ENCODE measurements at regions not wholly inside any gene's neighbourhood (a gene's known extent, or its start where the extent isn't known, plus 50 kb on each side); places are given as distances from the start of the nearest gene placed in this dataset.
"Not testable (repeated sequence)": the region's sequence is repeated elsewhere in the genome, so short reads cannot be mapped to it uniquely, and the experiment has no call there.

GRCh38 chr1:200302192-200302920 lies 107.5 kb downstream of the ZNF281 start:
- Histone ChIP-seq H3K27me3 (ENCODE audit: control insufficient read depth in 1 of 2, insufficient read depth in 2 of 2, low read length in 2 of 2) (no peaks in the 10 kb centered on the region), H3K36me3 (ENCODE audit: control insufficient read depth in 2 of 2, insufficient read depth in 2 of 2, low read length in 2 of 2) (no peaks in the 10 kb centered on the region), H3K27ac (ENCODE audit: low read length) (peak overlapping the region; percentile 24), H3K4me1 (ENCODE audit: control insufficient read depth, insufficient read depth, low read length) (peaks cover 10% of the 10 kb centered on the region), H3K4me3 (ENCODE audit: low read length in 2 of 2) (peak overlapping the region; percentile 93 to 95), H3K9me3 (ENCODE audit: control insufficient read depth in 2 of 2, low read length in 2 of 2) (no peaks in the 10 kb centered on the region), H3K9ac (ENCODE audit: low read length in 2 of 2) (peak overlapping the region; percentile 65 to 74)

- no peaks in the 10 kb centered on the region for H3K9me3 ChIP-seq (ENCODE audit: control insufficient read depth in 2 of 2, low read length in 2 of 2)
- no peaks in the 10 kb centered on the region for H3K27me3 ChIP-seq (ENCODE audit: control insufficient read depth in 1 of 2, insufficient read depth in 2 of 2, low read length in 2 of 2)
- no peaks in the 10 kb centered on the region for H3K36me3 ChIP-seq (ENCODE audit: control insufficient read depth in 2 of 2, insufficient read depth in 2 of 2, low read length in 2 of 2)
- H3K4me1 ChIP-seq (ENCODE audit: control insufficient read depth, insufficient read depth, low read length) = peaks cover 10% of the 10 kb centered on the region
- no peak overlapping the region for H3K4me3 ChIP-seq (ENCODE audit: low read length in 2 of 2)
- H3K27ac ChIP-seq (ENCODE audit: low read length) = no peak overlapping the region
- H3K9ac ChIP-seq (ENCODE audit: low read length in 2 of 2) = peak overlapping the region in 1 of 2 donors; percentile 65
Observed at GRCh38 chr1:200301152-200301551, 108.7 kb downstream of the ZNF281 start.

GRCh38 chr1:200299571-200299970 lies 110.3 kb downstream of the ZNF281 start:
- Histone ChIP-seq H3K36me3 (ENCODE audit: control insufficient read depth in 2 of 2, insufficient read depth in 2 of 2, low read length in 2 of 2) (no peaks in the 10 kb centered on the region), H3K4me1 (ENCODE audit: control insufficient read depth, insufficient read depth, low read length) (peaks cover 10% of the 10 kb centered on the region), H3K9me3 (ENCODE audit: control insufficient read depth in 2 of 2, low read length in 2 of 2) (no peaks in the 10 kb centered on the region), H3K4me3 (ENCODE audit: low read length in 2 of 2) (no peak overlapping the region), H3K27me3 (ENCODE audit: control insufficient read depth in 1 of 2, insufficient read depth in 2 of 2, low read length in 2 of 2) (no peaks in the 10 kb centered on the region), H3K9ac (ENCODE audit: low read length in 2 of 2) (no peak overlapping the region), H3K27ac (ENCODE audit: low read length) (no peak overlapping the region)

DNA sequence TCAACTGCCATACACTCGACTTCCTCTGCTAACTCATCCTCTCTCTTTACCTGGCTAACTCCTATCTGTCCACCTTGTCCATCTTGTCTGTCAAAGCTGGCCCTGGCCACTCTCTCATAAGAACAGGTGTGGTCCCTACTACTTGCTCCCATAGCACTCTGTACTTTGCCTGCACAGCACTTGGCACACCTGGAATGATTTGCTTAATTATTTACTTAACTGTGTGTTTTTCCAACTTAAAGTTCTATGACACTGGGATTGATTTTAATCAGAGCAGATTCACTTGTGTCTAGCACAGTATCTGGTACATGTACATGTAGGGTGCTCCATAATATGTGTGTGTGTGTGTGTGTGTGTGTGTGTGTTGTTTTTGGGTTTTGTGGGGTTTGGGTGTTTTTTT lies 111.6 kb downstream of the ZNF281 start:
- Histone ChIP-seq H3K4me1 (ENCODE audit: control insufficient read depth, insufficient read depth, low read length) (peaks cover 7% of the 10 kb centered on the region), H3K9me3 (ENCODE audit: control insufficient read depth in 2 of 2, low read length in 2 of 2) (no peaks in the 10 kb centered on the region), H3K27ac (ENCODE audit: low read length) (no peak overlapping the region), H3K36me3 (ENCODE audit: control insufficient read depth in 2 of 2, insufficient read depth in 2 of 2, low read length in 2 of 2) (no peaks in the 10 kb centered on the region), H3K27me3 (ENCODE audit: control insufficient read depth in 1 of 2, insufficient read depth in 2 of 2, low read length in 2 of 2) (no peaks in the 10 kb centered on the region), H3K4me3 (ENCODE audit: low read length in 2 of 2) (no peak overlapping the region), H3K9ac (ENCODE audit: low read length in 2 of 2) (no peak overlapping the region)

DNA sequence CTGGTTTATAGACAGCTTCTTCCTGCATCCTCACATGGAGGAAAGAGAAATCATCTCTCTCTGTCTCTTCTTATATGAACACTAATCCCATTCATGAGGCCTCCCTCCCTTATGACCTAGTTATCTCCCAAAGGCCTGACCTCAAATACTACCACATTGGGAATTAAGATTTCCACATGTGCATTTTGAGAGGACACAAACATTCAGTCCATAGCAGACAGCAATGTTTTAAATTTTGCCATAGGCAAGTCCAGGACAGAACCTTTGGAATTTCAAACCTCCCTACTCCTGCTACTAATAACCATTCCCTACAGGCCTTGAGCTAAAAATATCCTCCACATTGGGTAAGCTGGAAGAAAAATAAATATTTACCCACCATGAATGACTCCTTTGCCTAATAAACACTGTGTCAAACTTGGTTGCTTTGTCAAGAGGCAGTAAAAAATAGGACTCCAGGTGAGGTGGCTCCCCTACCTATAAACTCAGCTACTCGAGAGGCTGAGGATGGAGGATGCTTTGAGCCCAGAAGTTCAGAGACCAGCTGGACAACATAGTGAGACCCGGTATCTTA lies 113.7 kb downstream of the ZNF281 start:
- H3K36me3 ChIP-seq (ENCODE audit: control insufficient read depth in 2 of 2, insufficient read depth in 2 of 2, low read length in 2 of 2) = no peaks in the 10 kb centered on the region
- H3K4me3 ChIP-seq (ENCODE audit: low read length in 2 of 2) = no peak overlapping the region
- no peaks in the 10 kb centered on the region for H3K9me3 ChIP-seq (ENCODE audit: control insufficient read depth in 2 of 2, low read length in 2 of 2)
- H3K9ac ChIP-seq (ENCODE audit: low read length in 2 of 2) = no peak overlapping the region
- no peak overlapping the region for H3K27ac ChIP-seq (ENCODE audit: low read length)
- H3K4me1 ChIP-seq (ENCODE audit: control insufficient read depth, insufficient read depth, low read length) = no peaks in the 10 kb centered on the region
- no peaks in the 10 kb centered on the region for H3K27me3 ChIP-seq (ENCODE audit: control insufficient read depth in 1 of 2, insufficient read depth in 2 of 2, low read length in 2 of 2)

DNA sequence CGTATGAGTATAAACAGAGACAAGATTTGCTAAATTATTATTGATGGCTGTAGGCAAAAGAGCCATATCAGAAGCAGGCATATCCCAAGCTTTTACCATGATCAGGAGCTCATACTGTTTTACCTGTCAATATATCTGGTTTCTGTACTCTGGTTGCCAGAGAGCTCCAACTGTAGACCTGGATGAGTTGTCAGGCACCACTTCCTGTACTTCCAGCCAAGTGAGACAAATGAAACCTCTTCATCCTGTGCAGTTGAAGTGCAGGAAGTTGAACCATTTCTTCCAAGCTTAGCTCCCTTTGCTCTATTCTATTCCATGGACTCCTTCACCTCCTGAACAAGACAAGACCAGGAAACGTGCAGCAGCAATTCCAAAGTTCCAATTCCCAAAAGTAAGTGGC lies 115.6 kb downstream of the ZNF281 start:
- Histone ChIP-seq H3K9ac (ENCODE audit: low read length in 2 of 2) (no peak overlapping the region), H3K9me3 (ENCODE audit: control insufficient read depth in 2 of 2, low read length in 2 of 2) (no peaks in the 10 kb centered on the region), H3K27me3 (ENCODE audit: control insufficient read depth in 1 of 2, insufficient read depth in 2 of 2, low read length in 2 of 2) (no peaks in the 10 kb centered on the region), H3K4me1 (ENCODE audit: control insufficient read depth, insufficient read depth, low read length) (no peaks in the 10 kb centered on the region), H3K27ac (ENCODE audit: low read length) (no peak overlapping the region), H3K4me3 (ENCODE audit: low read length in 2 of 2) (no peak overlapping the region), H3K36me3 (ENCODE audit: control insufficient read depth in 2 of 2, insufficient read depth in 2 of 2, low read length in 2 of 2) (no peaks in the 10 kb centered on the region)

DNA sequence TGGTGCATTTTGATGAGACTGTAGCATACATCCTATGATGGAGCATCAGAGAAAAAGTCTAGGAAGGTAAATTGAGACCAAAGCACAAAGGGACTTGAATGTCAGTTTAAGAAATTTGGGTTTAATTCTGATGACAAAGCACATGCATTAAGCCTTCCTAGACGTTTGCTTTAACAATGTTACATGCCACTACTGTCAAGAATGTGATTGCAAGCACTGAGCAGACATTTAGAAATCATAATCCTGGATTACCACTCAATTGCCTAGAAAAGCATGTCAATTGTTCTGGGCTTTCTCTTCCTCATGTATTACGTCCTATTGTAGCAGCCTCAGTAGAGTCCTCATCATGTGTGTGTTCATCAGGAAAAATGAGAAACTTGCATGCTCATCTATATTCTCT lies 117.1 kb downstream of the ZNF281 start:
- H3K27me3 ChIP-seq (ENCODE audit: control insufficient read depth in 1 of 2, insufficient read depth in 2 of 2, low read length in 2 of 2) = no peaks in the 10 kb centered on the region
- no peak overlapping the region for H3K4me3 ChIP-seq (ENCODE audit: low read length in 2 of 2)
- H3K9me3 ChIP-seq (ENCODE audit: control insufficient read depth in 2 of 2, low read length in 2 of 2) = no peaks in the 10 kb centered on the region
- no peaks in the 10 kb centered on the region for H3K4me1 ChIP-seq (ENCODE audit: control insufficient read depth, insufficient read depth, low read length)
- no peak overlapping the region for H3K9ac ChIP-seq (ENCODE audit: low read length in 2 of 2)
- H3K27ac ChIP-seq (ENCODE audit: low read length) = no peak overlapping the region
- H3K36me3 ChIP-seq (ENCODE audit: control insufficient read depth in 2 of 2, insufficient read depth in 2 of 2, low read length in 2 of 2) = no peaks in the 10 kb centered on the region

DNA sequence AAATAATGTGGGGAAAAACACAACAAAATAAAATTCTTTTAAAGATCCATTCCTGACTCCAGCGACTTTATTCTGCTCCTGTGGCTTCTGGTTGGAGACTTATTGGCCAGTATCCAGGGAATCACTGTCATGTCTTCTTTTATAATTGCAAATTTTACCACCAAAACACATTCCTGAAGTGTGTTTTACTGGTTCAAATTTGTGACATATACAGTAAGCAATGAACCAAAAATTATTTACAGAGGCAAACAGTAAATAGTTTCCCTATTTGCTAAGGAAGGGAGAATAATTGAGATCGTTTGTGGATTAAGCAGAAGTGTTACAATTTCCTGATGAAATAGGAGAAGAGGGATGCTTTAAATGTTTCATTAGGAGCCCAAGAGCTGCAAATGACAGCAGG lies 118.7 kb downstream of the ZNF281 start:
- Histone ChIP-seq H3K27ac (ENCODE audit: low read length) (no peak overlapping the region), H3K4me1 (ENCODE audit: control insufficient read depth, insufficient read depth, low read length) (no peaks in the 10 kb centered on the region), H3K9me3 (ENCODE audit: control insufficient read depth in 2 of 2, low read length in 2 of 2) (no peaks in the 10 kb centered on the region), H3K36me3 (ENCODE audit: control insufficient read depth in 2 of 2, insufficient read depth in 2 of 2, low read length in 2 of 2) (no peaks in the 10 kb centered on the region), H3K27me3 (ENCODE audit: control insufficient read depth in 1 of 2, insufficient read depth in 2 of 2, low read length in 2 of 2) (no peaks in the 10 kb centered on the region), H3K4me3 (ENCODE audit: low read length in 2 of 2) (no peak overlapping the region), H3K9ac (ENCODE audit: low read length in 2 of 2) (no peak overlapping the region)

- no peaks in the 10 kb centered on the region for H3K36me3 ChIP-seq (ENCODE audit: control insufficient read depth in 2 of 2, insufficient read depth in 2 of 2, low read length in 2 of 2)
Observed at GRCh38 chr1:200290010-200290685, 119.7 kb downstream of the ZNF281 start.

DNA sequence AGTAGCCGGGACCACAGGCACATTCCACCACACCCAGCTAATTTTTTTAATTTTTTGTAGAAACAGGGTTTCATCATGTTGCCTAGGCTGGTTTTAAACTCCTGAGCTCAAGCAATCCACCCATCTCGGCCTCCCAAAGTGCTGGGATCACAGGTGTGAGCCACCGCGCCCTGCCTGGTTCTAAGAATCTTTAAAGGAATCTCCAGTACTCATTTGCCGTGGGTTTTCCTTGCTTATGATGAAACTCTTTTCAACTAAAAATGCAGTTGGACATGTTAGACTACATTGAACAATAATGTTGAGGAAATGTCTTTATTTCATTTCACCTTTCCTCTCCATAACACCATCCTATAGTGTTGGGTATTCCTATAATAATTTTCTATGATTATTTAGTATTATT lies 121.6 kb downstream of the ZNF281 start:
- Histone ChIP-seq H3K4me3 (ENCODE audit: low read length in 2 of 2) (no peak overlapping the region), H3K9ac (ENCODE audit: low read length in 2 of 2) (no peak overlapping the region), H3K36me3 (ENCODE audit: control insufficient read depth in 2 of 2, insufficient read depth in 2 of 2, low read length in 2 of 2) (no peaks in the 10 kb centered on the region), H3K4me1 (ENCODE audit: control insufficient read depth, insufficient read depth, low read length) (no peaks in the 10 kb centered on the region), H3K27me3 (ENCODE audit: control insufficient read depth in 1 of 2, insufficient read depth in 2 of 2, low read length in 2 of 2) (no peaks in the 10 kb centered on the region), H3K9me3 (ENCODE audit: control insufficient read depth in 2 of 2, low read length in 2 of 2) (no peaks in the 10 kb centered on the region), H3K27ac (ENCODE audit: low read length) (no peak overlapping the region)

More at GRCh38 chr1:200290010-200290685, 119.7 kb downstream of the ZNF281 start:
- no peak overlapping the region for H3K9ac ChIP-seq (ENCODE audit: low read length in 2 of 2)
- H3K9me3 ChIP-seq (ENCODE audit: control insufficient read depth in 2 of 2, low read length in 2 of 2) = no peaks in the 10 kb centered on the region
- no peak overlapping the region for H3K27ac ChIP-seq (ENCODE audit: low read length)
- H3K4me3 ChIP-seq (ENCODE audit: low read length in 2 of 2) = no peak overlapping the region
- no peaks in the 10 kb centered on the region for H3K27me3 ChIP-seq (ENCODE audit: control insufficient read depth in 1 of 2, insufficient read depth in 2 of 2, low read length in 2 of 2)
- no peaks in the 10 kb centered on the region for H3K4me1 ChIP-seq (ENCODE audit: control insufficient read depth, insufficient read depth, low read length)

GRCh38 chr1:200284236-200284635 lies 125.6 kb downstream of the ZNF281 start:
- H3K9ac ChIP-seq (ENCODE audit: low read length in 2 of 2); H3K4me1 ChIP-seq (ENCODE audit: control insufficient read depth, insufficient read depth, low read length); H3K27ac ChIP-seq (ENCODE audit: low read length); H3K36me3 ChIP-seq (ENCODE audit: control insufficient read depth in 2 of 2, insufficient read depth in 2 of 2, low read length in 2 of 2); H3K9me3 ChIP-seq (ENCODE audit: control insufficient read depth in 2 of 2, low read length in 2 of 2); H3K27me3 ChIP-seq (ENCODE audit: control insufficient read depth in 1 of 2, insufficient read depth in 2 of 2, low read length in 2 of 2); H3K4me3 ChIP-seq (ENCODE audit: low read length in 2 of 2): not testable (repeated sequence)
